BJ (cell line): ENCODE measurements at regions not wholly inside any gene's neighbourhood (a gene's known extent, or its start where the extent isn't known, plus 50 kb on each side); places are given as distances from the start of the nearest gene placed in this dataset.

ENCODE experiments used
- CTCF ChIA-PET: fragments of 350-600 bp; formaldehyde crosslinking; extraction: SDS; loops from one replicate; lab custom pipeline; 2021; ENCODE audit warnings: antibody characterized with exemption, inconsistent platforms; lab: Yijun Ruan, JAX
- POLR2A ChIA-PET: fragments of 300-600 bp; sonication (Branson Sonifier 250); formaldehyde crosslinking; extraction: SDS; loops from one replicate; lab custom pipeline; 2021; ENCODE audit warnings: antibody characterized with exemption; lab: Charles Lee
- DNase-seq: peaks from one replicate; pipeline ENCODE4 v3.0.0-alpha.2; 2011; ENCODE audit warnings: low read depth
- H3K27me3 ChIP-seq: 2 replicates; pipeline ENCODE4 v1.6.0; 2011; ENCODE audit warnings: low read length; ENCODE audit not compliant: control insufficient read depth, insufficient read depth
- H3K36me3 ChIP-seq: 2 replicates; pipeline ENCODE4 v1.5.1; 2011; ENCODE audit warnings: low read length; ENCODE audit not compliant: control insufficient read depth, insufficient read depth
- H3K4me3 ChIP-seq: 2 replicates; pipeline ENCODE4 v1.5.1; 2011; ENCODE audit warnings: low read depth, mild to moderate bottlenecking, control low read depth, low read length
- CTCF ChIP-seq: IDR thresholded peaks from 2 replicates; pipeline ENCODE4 v1.5.1; 2011; ENCODE audit warnings: low read depth, mild to moderate bottlenecking, control low read depth, inconsistent platforms, low read length, moderate library complexity; ENCODE audit not compliant: insufficient read depth

- Histone ChIP-seq H3K4me3 (no peak overlapping the region), H3K36me3 (no peaks in the 10 kb centered on the region), H3K27me3 (peaks cover 6% of the 10 kb centered on the region)
- TF ChIP-seq CTCF = no peak
- CTCF ChIA-PET = interaction anchor here (0.6 kb wide), 1 partner anchor 1648 kb away, joined by 3 read pairs; no protein-coding TSS in a partner anchor
- no peak for DNase-seq
- POLR2A ChIA-PET = no interaction called here
Observed at GRCh38 chr4:8705161-8706145, 112.9 kb downstream of the CPZ start.

GRCh38 chr4:8704632-8705031 is 112.1 kb downstream of the CPZ start:
- no peak for DNase-seq
- no peak overlapping the region for H3K4me3 ChIP-seq
- TF ChIP-seq CTCF = no peak
- H3K36me3 ChIP-seq = no peaks in the 10 kb centered on the region
- peaks cover 9% of the 10 kb centered on the region for H3K27me3 ChIP-seq
- CTCF ChIA-PET = no interaction called here
- POLR2A ChIA-PET = no interaction called here

- TF ChIP-seq CTCF = no peak
- DNase-seq = no peak
- Histone ChIP-seq H3K27me3 (peaks cover 11% of the 10 kb centered on the region), H3K4me3 (no peak overlapping the region), H3K36me3 (no peaks in the 10 kb centered on the region)
- ChIA-PET POLR2A (no interaction called here), CTCF (no interaction called here)
Observed at GRCh38 chr4:8703857-8704495, 111.4 kb downstream of the CPZ start.

- Histone ChIP-seq H3K36me3 (no peaks in the 10 kb centered on the region), H3K4me3 (no peak overlapping the region), H3K27me3 (peaks cover 11% of the 10 kb centered on the region)
- ChIA-PET CTCF (no interaction called here), POLR2A (no interaction called here)
- DNase-seq = no peak
- TF ChIP-seq CTCF = no peak
Observed at GRCh38 chr4:8703401-8703696, 110.8 kb downstream of the CPZ start.
